Ovary (tissue), 7 donors: ENCODE measurements at regions not wholly inside any gene's neighbourhood (a gene's known extent, or its start where the extent isn't known, plus 50 kb on each side); places are given as distances from the start of the nearest gene placed in this dataset. TPM values are rescaled to one million over a fixed set of nuclear protein-coding genes. Genes with fewer than 3 reads are reported as not detected.
"Not testable (repeated sequence)": the region's sequence is repeated elsewhere in the genome, so short reads cannot be mapped to it uniquely, and the experiment has no call there.

ENCODE experiments used
- DNase-seq, 5 donors: peaks; one replicate each; pipeline ENCODE4 v3.0.0-alpha.2; 2019 to 2020
- H3K27ac ChIP-seq, 2 donors: fragments of 200-600 bp; one replicate each; pipeline versions ENCODE4 v1.5.1 to v1.8.0; 2019 to 2022
- H3K27me3 ChIP-seq: fragments of 200-600 bp; one replicate; pipeline ENCODE4 v1.8.0; 2022
- H3K36me3 ChIP-seq: fragments of 200-600 bp; sonication (generic); one replicate; pipeline ENCODE4 v1.5.1; 2019
- H3K4me1 ChIP-seq: one replicate; pipeline ENCODE4 v1.8.1; 2013; ENCODE audit warnings: mild to moderate bottlenecking, moderate library complexity; ENCODE audit not compliant: insufficient read depth
- H3K4me3 ChIP-seq: fragments of 200-600 bp; sonication (generic); one replicate; pipeline ENCODE4 v1.5.1; 2017
- H3K9me3 ChIP-seq, 2 donors: fragments of 200-600 bp in 1 of 2; sonication (generic) in 1 of 2; one replicate each; pipeline versions ENCODE4 v1.5.1 to v1.8.1; 2013 to 2019; ENCODE audit warnings: mild to moderate bottlenecking in 1 of 2, moderate library complexity in 1 of 2
- EP300 ChIP-seq: sonication (generic); formaldehyde crosslinking; IDR thresholded peaks from one replicate; pipeline ENCODE4 v1.6.1; 2017; ENCODE audit warnings: antibody characterized with exemption
- POLR2A ChIP-seq: fragments of 450-650 bp; IDR thresholded peaks from one replicate; pipeline ENCODE4 v1.6.1; 2017; ENCODE audit warnings: antibody characterized with exemption, mild to moderate bottlenecking, moderate library complexity
- WGBS, 3 donors: extraction: QIAGEN DNeasy Blood & Tissue Kit in 1 of 3; methylation state at CpG; one replicate each; pipeline versions ENCODE4 v1.1.5 to v1.1.7; 2013 to 2017; 5-methylcytosine and 5-hydroxymethylcytosine counted together
- intact Hi-C, 4 donors: fragments of 100-400 bp; cut with DNase I; formaldehyde crosslinking; loops; one replicate each; pipeline versions ENCODE4 v1.11.0 to v1.15.1; 2022 to 2023
- small RNA-seq: library from RNA; depleted of rRNA; stranded (forward); fragments of <200 nt; gene quantifications from one replicate; pipeline ENCODE3, GENCODE V24; 2016
- donor health status: DM: no; HTN: no; CAD: no; lungs with moderate emphysema.
- donor health status: DM: no; HTN: no; CAD: no.
- donor health status: Bipolar disorder and iron deficiency.
- donor health status: DM: no; HTN: no; CAD: no.
- donor health status: DM: yes; HTN: yes; CAD: no.

- H3K27ac ChIP-seq, H3K9me3 ChIP-seq, H3K4me3 ChIP-seq, H3K36me3 ChIP-seq, intact Hi-C loops, DNase-seq, H3K27me3 ChIP-seq, H3K4me1 ChIP-seq: not testable (repeated sequence)
- WGBS, 3 donors: 53 to 68% (median 64%) methylated on average over 1 of the region's 1 CpG
These were observed 1041.0 kb downstream of the PRIM2 start for GRCh38 chr6:58358452-58358851.

GRCh38 chr6:58365856-58366255, 1048.4 kb downstream of the PRIM2 start:
- H3K9me3 ChIP-seq, intact Hi-C loops, H3K27me3 ChIP-seq, DNase-seq, H3K4me3 ChIP-seq, H3K27ac ChIP-seq, H3K36me3 ChIP-seq, H3K4me1 ChIP-seq: not testable (repeated sequence)
- 51 to 69% (median 64%) methylated on average over 3 of the region's 3 CpGs for WGBS, 3 donors

DNA sequence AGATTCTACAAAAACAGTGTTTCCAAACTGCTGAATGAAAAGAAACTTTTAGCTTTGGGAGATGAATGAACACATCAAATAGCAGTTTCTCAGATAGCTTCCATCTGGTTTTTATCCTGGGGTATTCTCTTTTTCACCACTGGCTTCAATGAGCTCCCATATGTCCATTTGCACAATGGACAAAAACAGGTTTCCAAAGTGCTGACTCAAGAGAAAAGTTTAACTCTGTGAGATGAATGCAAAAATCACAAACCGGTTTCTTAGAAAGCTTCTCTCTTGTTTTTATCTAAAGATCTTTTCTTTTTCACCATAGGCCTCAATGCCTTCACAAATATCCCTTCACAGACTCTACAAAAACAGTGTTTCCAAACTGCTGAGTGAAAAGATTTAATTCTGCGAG, 1089.2 kb downstream of the PRIM2 start:
- H3K9me3 ChIP-seq, H3K27me3 ChIP-seq, H3K36me3 ChIP-seq, H3K27ac ChIP-seq, intact Hi-C loops, DNase-seq, H3K4me3 ChIP-seq, H3K4me1 ChIP-seq: not testable (repeated sequence)
- WGBS, 3 donors: 65 to 75% (median 67%) methylated on average over 2 of the region's 2 CpGs

DNA sequence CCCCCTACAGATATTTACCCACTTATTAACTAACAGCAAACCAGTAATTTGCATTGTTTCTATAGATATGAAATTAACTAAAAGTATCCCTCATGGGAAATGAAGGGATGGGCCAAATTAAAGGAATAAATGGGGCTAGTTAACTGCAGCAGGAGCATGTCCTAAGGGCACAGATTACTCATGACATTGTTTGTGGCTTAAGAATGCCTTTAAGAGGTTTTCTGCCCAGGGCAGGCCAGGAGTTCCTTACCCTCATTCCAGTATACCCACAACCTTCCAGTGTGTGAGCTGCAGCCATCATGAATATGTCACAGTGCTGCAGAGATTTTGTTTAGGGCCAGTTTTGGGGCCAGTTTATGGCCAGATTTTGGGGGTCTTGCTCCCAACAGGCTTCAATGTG, 1101.9 kb downstream of the PRIM2 start:
- intact Hi-C loops: no loop called here
- Histone ChIP-seq H3K4me3 (no peak overlapping the region), H3K27me3 (no peaks in the 10 kb centered on the region), H3K27ac (no peak overlapping the region), H3K36me3 (no peaks in the 10 kb centered on the region), H3K4me1 (no peaks in the 10 kb centered on the region), H3K9me3 (no peaks in the 10 kb centered on the region)
- no peak for DNase-seq
- TF ChIP-seq POLR2A (no peak), EP300 (no peak)

Small RNA genes lying in the stretch of these regions (small RNA-seq; reads per million reads assigned to genes)
- gene AL603755.1: not detected
